Iris pigment epithelial cell (primary cell): ENCODE measurements at regions not wholly inside any gene's neighbourhood (a gene's known extent, or its start where the extent isn't known, plus 50 kb on each side); places are given as distances from the start of the nearest gene placed in this dataset.

Source experiments
- DNase-seq: peaks from one replicate; pipeline ENCODE4 v3.0.0-alpha.2; 2011; ENCODE audit warnings: low read depth

GRCh38 chr2:15719566-15720313 lies 128.1 kb downstream of the DDX1 start:
- no peak for DNase-seq

- no peak for DNase-seq
Observed at GRCh38 chr2:15720561-15721307, 129.1 kb downstream of the DDX1 start.

- DNase-seq, result no peak
Observed at GRCh38 chr2:15721411-15722067, 129.9 kb downstream of the DDX1 start.

GRCh38 chr2:15722980-15723379 lies 131.3 kb downstream of the DDX1 start:
- no peak for DNase-seq

GRCh38 chr2:15724235-15724634 lies 132.6 kb downstream of the DDX1 start:
- no peak for DNase-seq

- DNase-seq, result no peak
Observed at GRCh38 chr2:15725101-15725781, 133.6 kb downstream of the DDX1 start.

GRCh38 chr2:15725782-15726112 lies 134.1 kb downstream of the DDX1 start:
- no peak for DNase-seq

- no peak for DNase-seq
Observed at GRCh38 chr2:15726321-15727057, 134.8 kb downstream of the DDX1 start.

GRCh38 chr2:15727396-15728244 lies 136.0 kb downstream of the DDX1 start:
- DNase-seq, result no peak

GRCh38 chr2:15728245-15728938 lies 136.7 kb downstream of the DDX1 start:
- no peak for DNase-seq

- no peak for DNase-seq
Observed at GRCh38 chr2:15729001-15729400, 137.3 kb downstream of the DDX1 start.

- DNase-seq, result peak; percentile 26
Observed at GRCh38 chr2:15729709-15730544, 138.3 kb downstream of the DDX1 start.

GRCh38 chr2:15730545-15731212 lies 139.0 kb downstream of the DDX1 start:
- peak; percentile 97 for DNase-seq

GRCh38 chr2:15731213-15731888 lies 139.7 kb downstream of the DDX1 start:
- DNase-seq, result no peak

GRCh38 chr2:15731889-15732271 lies 140.2 kb downstream of the DDX1 start:
- no peak for DNase-seq

GRCh38 chr2:15732341-15733077 lies 140.8 kb downstream of the DDX1 start:
- DNase-seq, result peak; percentile 18

- DNase-seq, result peak; percentile 90
Observed at GRCh38 chr2:15733867-15734673, 142.4 kb downstream of the DDX1 start.
